GM18873 (cell line): ENCODE measurements at regions not wholly inside any gene's neighbourhood (a gene's known extent, or its start where the extent isn't known, plus 50 kb on each side); places are given as distances from the start of the nearest gene placed in this dataset.

Experiments
- ATAC-seq: cut with Tn5 transposase; IDR thresholded peaks from one replicate; pipeline ENCODE4 v1.9.1; 2021; ENCODE audit warnings: mild to moderate bottlenecking, moderate library complexity, moderate number of reproducible peaks; ENCODE audit not compliant: unreplicated experiment, low FRiP score

- ATAC-seq: no peak
Measured at GRCh38 chr9:18194316-18194715, 279.6 kb upstream of the ADAMTSL1 start.

GRCh38 chr9:18195223-18195622, 278.7 kb upstream of the ADAMTSL1 start:
- ATAC-seq: no peak

- ATAC-seq: no peak
Measured at GRCh38 chr9:18202924-18203323, 271.0 kb upstream of the ADAMTSL1 start.

GRCh38 chr9:18207735-18208134, 266.2 kb upstream of the ADAMTSL1 start:
- ATAC-seq: no peak

GRCh38 chr9:18208166-18209059, 265.5 kb upstream of the ADAMTSL1 start:
- no peak for ATAC-seq

- ATAC-seq: no peak
Measured at GRCh38 chr9:18215626-18216025, 258.3 kb upstream of the ADAMTSL1 start.

- no peak for ATAC-seq
Measured at GRCh38 chr9:18216376-18216775, 257.6 kb upstream of the ADAMTSL1 start.

GRCh38 chr9:18228101-18228500, 245.9 kb upstream of the ADAMTSL1 start:
- ATAC-seq: no peak

- ATAC-seq: no peak
Measured at GRCh38 chr9:18229992-18230676, 243.8 kb upstream of the ADAMTSL1 start.

- ATAC-seq: no peak
Measured at GRCh38 chr9:18233311-18233710, 240.6 kb upstream of the ADAMTSL1 start.

GRCh38 chr9:18233776-18234445, 240.0 kb upstream of the ADAMTSL1 start:
- no peak for ATAC-seq

GRCh38 chr9:18235181-18235908, 238.6 kb upstream of the ADAMTSL1 start:
- no peak for ATAC-seq

- ATAC-seq: no peak
Measured at GRCh38 chr9:18236336-18236735, 237.6 kb upstream of the ADAMTSL1 start.

- ATAC-seq: no peak
Measured at GRCh38 chr9:18237776-18238175, 236.2 kb upstream of the ADAMTSL1 start.

- ATAC-seq: no peak
Measured at GRCh38 chr9:18238254-18238653, 235.7 kb upstream of the ADAMTSL1 start.

- no peak for ATAC-seq
Measured at GRCh38 chr9:18238752-18239447, 235.1 kb upstream of the ADAMTSL1 start.

GRCh38 chr9:18240213-18240612, 233.7 kb upstream of the ADAMTSL1 start:
- ATAC-seq: no peak

- no peak for ATAC-seq
Measured at GRCh38 chr9:18245911-18246310, 228.0 kb upstream of the ADAMTSL1 start.

GRCh38 chr9:18250053-18250452, 223.9 kb upstream of the ADAMTSL1 start:
- no peak for ATAC-seq

- ATAC-seq: no peak
Measured at GRCh38 chr9:18253950-18254349, 220.0 kb upstream of the ADAMTSL1 start.
